DMS79 treated with DMSO at 0.1 percent for 48 hours (cell line): ENCODE measurements at regions not wholly inside any gene's neighbourhood (a gene's known extent, or its start where the extent isn't known, plus 50 kb on each side); places are given as distances from the start of the nearest gene placed in this dataset.
"Not testable (repeated sequence)": the region's sequence is repeated elsewhere in the genome, so short reads cannot be mapped to it uniquely, and the experiment has no call there.

Experiments
- DNase-seq: peaks from one replicate; lab custom pipeline; 2025; lab: John Stamatoyannopoulos, UW

DNA sequence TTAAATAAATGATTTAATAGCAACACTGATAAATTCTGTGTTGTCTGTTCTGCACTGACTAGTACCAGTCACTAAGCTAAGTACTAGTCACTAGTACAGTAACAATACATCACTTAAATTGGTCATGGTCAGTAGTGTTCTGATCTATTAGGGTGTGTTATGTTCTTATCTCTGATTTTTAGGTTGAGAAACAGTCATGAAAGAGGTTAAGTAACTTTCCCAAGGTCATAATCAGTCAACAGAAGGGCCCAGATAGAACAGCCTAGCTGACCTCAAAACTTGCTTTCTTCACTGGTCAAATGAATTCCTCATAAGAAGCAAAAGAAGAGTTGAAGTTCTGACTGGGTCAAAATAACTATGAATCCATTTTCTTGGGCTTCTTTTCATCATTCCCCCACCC, 1492.7 kb downstream of the MAT2B start:
- no peak for DNase-seq

DNA sequence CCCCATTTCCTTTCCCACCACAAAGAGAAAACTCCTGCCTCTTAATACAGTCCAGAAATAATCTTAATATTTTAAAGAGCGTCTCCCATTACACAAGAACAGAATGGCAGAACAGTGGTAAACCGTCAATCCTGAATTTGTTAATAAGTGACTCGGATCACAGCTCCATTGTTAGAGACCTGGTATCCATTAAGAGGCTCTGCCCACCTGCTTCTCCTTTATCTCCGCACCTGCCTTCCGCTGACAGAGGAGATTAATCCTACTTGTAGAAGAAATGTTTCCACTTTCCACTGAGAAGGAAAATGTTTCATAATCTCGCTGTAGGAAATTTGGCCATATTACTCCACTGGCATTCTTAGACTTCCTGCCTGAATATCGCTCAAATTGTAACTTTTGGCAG, 1493.2 kb downstream of the MAT2B start:
- no peak for DNase-seq

DNA sequence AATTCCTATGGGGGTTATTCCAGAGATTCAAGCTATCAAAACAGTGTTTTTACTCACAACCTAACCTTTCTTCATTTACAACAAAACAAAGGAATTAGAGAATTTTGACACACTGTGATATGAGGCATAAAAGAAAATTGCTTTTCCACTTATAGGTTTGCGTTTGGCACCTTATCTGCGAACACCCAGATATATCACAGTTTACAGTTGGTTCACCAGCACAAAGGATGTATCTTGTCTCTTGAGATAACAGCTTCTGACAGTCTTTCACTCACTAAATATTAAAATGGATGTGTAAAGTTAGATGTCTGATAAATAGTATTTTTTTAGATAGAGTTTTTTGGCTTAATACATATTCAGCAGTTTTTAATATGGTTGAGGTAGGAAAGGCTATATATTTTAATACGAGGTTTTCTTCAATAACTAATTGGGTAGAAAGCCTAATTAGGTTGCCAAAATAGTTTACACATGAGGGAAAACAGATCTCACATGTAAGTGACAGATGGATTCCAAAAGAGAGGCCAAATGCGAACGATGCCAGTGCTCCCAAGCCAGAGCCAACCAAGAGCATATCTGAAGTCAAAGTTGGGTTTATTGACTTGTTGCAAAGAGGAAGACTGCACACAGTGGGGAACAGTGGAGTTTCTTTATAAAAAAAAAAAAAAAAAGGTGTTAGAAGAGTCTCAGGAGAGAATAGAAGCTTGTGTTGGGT, 1495.2 kb downstream of the MAT2B start:
- no peak for DNase-seq

DNA sequence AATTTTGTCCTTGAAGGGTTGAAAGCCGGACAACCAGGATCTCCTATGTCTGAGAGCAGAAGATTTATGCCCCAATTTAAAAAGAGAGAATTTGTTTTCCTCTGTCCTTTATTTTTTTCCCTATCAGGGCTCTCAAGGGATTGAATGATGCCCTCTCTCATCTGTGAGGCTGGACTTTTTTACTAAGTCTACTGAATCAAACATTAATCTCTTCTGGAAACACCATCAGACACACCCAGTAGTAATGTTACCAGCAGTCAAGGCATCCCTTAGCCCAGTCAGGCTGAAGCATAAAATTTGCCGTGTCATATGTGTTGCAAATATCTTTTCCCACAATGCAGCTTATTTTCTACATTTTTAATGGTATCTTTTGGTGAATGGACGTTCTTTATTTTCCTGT, 1497.9 kb downstream of the MAT2B start:
- DNase-seq: no peak

DNA sequence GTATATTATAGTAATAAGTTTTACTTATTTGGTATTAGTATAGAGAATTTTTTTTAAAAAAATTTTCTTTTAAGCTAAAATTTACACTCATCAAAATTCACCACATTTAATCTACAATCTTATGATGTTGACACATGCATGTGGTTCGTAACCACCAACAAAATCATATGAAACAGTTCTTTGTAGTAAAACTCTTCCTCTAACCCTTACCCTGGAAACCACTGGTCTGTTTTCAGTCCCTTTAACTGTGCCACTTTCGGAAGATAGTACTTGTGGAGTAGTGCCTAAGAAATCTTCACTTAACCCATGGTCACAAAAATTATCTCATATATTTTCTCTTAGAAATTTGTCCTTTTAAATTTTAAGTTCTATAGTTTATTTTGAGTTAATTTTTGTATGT, 1498.8 kb downstream of the MAT2B start:
- no peak for DNase-seq

DNA sequence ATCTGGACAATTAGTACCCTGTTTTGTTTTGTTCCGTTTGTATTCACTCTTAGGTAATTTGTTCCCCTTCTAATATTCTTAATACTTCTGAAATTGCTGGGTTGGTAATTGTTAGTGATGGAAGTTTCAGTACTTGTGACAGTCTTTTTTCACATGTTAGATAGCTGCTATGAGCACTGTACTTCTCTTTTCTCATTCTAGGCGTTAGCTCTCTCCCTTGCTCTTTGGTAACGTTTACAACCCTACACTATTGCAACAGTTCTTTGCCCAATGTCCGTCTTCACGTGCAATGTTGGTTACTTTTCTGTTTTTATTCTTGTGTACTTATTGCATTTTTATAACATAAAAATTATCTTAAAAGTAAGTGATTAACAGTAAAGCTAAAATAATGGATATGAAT, 1509.0 kb downstream of the MAT2B start:
- no peak for DNase-seq

DNA sequence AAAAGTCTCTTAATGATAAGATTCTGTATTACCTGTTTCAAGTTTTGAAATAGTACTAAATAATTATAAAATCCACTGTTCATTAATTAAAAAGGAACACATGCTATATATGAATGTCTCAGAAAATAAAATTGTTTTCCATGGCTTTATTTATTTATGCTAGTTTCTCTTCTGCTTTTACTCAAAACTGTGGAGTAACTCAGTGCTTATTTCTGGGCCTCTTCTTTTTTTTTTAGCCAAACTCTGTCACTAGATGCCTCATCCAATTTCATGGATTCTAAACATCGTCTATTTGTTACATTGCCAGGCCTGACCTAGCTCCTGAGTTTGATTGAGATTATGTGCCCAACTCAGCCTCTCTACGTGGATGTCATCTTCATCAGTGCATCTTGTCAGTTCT, 1509.7 kb downstream of the MAT2B start:
- DNase-seq: no peak

DNA sequence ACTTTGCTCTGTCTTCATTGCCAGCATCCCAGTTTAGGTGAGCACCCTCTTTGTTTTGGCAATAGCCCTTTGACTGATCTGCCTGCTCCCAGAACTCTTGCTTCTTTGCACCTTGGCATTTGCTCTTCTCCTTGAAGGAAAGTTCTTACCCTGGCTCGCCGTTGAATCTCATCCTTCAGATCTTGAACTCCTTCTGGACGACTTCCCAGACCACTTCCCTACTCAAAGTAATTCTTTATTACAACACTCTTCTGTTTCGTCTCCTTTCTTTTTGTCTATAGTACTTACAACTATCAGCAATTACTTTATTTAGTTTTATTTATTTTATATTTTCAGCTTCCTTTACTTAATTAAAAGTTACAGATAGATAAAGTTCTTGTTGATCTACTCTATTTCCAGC, 1510.1 kb downstream of the MAT2B start:
- no peak for DNase-seq

DNA sequence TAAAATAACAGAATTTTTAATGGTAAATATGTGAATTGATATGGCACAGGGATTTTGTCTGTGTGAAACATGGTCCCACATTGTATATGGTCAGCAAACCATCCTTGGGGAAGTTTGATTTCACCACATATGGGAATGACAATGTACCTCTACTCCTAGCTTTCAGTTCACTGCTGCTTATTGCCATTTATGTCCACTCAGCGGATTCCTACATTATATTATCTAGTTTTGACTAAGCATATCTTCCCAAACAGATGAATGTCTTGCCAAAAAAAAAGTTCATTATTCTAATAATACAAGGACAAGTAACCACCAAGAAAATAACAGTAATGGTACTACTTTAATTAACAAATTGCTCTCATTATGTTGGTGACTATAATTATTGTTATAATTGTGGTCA, 1521.6 kb downstream of the MAT2B start:
- no peak for DNase-seq

DNA sequence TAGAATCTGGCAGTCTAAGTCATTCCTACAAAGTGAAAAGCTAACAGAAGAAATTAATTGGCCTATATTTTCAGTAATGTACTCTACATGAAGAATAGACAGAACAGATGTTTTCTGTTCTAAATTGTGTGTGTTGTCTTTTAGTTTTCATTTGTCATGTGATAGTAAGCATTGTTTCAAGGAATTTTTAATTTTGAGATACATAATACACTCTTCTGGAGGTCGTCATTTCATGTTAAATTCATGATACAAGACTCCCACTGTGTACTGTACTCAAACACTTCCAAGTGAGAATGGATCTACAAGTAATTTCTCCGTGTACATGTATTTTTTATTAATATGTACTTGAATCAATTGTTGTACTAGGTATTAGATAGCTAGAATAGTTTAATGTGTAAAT, 1522.9 kb downstream of the MAT2B start:
- no peak for DNase-seq

DNA sequence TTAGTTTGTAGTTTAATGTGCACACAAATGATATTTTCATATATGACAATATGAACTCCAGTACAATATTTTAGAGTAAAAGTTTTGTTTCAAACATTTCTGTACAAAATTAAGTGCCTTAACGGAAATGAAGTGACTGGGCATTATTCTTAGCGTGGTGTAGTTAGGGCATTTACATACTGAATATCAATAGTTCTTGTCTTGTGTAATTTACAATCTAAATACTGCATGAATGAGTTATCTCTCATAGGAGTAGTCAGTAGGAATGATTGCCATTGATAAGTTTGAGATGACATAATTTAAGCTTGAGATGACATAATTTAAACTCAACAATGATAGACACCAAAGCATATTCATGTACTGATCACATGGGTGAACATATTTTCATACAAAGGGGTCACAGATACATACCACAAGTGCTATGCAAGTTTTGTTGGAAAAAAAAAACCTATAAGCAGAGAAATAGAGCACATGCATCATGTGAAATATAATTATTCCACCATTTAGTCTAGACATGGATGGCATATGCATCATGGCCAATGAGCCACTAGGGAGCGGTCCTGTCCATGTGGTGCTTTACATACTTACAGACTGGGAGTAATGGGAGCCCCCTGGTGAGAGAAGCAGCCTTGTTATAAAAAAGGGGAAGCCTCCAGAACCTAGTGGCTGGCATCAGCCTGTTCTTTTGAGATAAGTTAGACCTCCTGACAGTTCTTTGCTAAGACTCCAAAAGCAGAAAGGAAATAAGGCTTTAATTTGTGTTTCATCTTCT, 1523.9 kb downstream of the MAT2B start:
- DNase-seq: no peak

DNA sequence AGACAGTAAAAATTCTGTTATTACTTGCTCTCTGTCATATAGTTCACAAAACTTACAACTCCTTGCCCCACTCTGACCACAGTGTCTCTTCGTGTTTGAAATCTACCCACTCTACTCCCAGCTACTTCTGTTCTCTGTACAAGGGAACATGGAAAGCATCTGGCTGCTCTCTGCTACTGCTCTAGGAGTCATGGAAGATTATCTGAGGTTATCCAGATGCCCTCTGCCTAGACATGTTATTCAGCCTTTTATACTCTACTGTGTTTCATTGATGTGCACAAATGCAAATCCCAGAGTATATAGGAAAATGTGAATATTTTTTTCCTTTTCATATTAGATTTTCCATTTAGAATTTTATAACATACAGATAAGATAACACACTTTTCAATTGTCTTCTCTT, 1525.6 kb downstream of the MAT2B start:
- DNase-seq: no peak

DNA sequence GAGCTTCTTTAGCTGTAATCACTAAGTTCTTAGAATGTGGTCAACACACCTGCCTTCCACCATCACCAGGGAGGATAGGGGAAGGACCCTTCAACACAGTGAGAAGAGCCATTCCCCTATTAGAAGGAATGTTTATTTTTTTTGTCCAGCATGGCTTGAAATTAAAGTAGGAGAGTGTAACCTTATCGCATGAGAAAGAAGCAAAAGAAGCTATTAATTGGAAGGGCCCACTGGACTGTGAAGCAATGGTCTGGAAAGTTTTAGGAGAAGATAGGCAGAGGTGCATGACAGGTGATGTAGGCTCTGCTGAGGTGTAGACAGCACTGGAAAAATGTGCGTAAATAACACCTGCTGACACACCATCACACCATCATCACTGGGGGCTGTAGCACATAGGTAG, 1526.0 kb downstream of the MAT2B start:
- DNase-seq: no peak

DNA sequence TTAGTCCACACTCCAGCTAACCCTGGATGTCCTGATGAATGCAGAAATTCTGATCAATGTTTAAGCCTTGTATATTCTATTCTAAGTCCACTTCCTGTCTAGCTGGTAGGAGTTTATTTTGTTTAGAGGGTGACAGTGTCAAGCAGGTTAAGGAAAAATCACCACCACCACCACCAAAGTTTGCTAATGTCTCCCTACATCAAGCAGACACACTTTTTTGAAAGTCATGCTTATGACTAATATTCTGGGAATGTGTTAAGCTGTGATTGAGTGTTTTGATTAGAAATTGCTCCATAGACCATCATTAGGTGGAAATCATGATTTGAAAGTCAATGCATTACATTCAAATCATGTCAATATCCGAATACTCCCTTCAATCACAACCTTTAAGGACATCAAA, 1530.1 kb downstream of the MAT2B start:
- DNase-seq: no peak

DNA sequence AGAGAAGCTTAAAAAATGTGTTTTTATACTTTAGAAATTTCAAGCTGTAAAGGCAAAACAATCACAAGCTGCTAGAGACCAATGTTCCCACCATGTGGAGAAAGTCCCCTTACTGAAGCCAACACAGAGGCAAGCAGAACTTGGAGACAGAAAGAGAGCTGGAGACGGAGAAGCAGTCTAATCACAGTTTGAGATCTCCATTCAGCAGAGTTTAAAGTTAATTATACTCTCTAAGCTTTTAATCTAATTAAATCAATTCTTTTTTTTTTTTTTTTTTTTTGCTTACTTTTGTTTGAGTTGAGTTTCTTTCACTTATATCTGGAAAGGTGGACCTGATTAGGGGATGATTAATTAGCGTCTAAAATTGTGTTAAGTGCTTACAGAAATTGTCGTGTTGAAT, 1534.3 kb downstream of the MAT2B start:
- DNase-seq: no peak

DNA sequence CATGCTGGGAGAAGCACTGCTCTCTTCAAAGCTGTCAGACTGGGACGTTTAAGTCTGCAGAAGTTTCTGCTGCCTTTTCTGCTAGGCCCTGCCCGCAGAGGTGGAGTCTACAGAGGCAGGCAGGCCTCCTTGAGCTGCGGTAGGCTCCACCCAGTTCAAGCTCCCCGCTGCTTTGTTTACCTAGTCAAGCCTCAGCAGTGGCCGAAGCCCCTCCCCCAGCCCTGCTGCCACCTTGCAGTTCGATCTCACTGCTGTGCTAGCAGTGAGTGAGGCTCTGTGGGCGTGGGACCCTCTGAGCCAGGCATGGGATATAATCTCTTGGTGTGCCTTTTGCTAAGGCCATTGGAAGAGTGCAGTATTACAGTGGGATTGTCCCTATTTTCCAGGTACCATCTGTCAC, 1540.5 kb downstream of the MAT2B start:
- DNase-seq: not testable (repeated sequence)

DNA sequence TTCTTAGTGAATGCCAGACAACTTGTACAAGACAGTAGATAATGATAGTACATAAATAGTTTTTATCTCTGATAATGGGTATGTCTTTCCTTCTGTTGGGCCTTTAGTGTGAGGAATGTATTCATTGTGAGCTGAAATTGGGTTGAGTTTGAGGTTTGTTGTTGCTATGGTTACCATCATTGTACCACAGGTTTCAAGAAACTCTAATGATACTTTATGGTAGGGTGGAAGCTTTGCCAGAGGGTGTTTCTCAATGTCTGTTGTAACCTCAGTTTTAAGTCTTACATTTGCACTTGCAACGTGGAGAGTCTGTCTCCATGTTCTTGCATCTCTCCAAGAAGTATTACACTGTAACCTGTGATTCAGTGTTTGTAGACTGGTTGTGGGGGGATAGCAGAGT, 1550.1 kb downstream of the MAT2B start:
- DNase-seq: no peak

DNA sequence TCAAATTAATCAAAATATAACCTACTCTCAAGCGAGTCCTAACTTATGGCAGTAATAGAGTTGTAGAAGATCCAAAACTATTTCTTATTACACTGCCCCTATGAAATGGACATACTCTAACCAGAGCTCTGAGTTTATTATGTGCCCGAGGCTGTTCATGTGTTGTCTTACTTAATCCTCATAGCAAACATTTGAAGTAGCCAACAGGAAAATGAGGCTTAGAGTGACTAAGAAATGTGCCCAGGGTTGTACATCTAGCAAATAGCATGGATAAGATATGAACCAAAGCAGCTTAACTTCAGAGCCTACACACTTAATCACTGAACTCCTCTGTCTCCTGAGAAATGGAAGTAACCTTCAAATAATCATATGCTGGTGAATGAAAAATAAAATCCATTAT, 1551.7 kb downstream of the MAT2B start:
- DNase-seq: no peak

DNA sequence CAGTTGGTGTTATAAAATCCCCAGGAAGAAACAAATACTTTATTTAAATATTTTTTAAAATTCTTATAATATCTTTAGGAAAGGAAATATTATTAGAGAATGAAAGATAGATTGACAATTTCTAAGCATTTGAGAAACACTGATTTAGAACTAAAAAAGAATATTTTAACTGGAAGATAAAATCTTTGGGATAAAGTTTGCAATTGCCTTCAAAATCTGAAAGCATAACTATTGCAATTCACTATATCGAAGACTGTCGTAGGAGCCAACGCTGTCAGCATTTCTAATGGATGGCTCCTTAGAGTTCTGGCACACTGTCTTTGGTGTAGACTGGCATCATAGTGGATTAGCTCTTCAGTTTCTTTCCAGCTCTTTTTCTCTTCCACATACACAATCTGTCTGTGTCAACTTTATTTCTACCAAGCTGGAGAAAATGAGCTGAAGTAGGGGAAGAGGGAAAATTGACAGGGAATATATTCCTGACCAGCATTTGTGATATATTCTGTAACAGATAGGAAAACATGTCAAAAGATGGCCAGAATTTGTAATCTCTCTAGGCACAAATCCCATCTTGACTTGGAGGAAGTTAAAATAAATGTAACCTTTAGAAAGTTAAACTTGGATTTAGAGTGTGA, 1561.4 kb downstream of the MAT2B start:
- no peak for DNase-seq

DNA sequence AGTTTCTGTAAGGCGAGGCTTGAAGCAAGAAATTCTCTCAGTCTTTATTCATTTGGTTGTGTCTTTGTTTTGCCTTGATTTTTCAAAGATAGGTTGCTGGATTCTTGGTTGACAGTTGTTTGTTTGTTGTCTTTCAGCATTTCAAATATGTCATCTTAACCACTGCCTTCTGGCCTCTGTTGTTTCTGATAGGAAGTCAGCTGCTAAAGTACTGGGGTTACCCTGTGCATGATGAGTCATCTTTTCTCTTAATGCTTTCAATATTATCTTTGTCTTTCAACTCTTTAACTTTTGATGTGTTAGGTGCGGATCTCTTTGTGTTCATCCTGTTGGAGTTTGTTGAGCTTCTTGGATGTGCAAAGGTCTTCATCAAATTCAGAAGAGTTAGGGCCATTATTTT, 1571.3 kb downstream of the MAT2B start:
- no peak for DNase-seq

DNA sequence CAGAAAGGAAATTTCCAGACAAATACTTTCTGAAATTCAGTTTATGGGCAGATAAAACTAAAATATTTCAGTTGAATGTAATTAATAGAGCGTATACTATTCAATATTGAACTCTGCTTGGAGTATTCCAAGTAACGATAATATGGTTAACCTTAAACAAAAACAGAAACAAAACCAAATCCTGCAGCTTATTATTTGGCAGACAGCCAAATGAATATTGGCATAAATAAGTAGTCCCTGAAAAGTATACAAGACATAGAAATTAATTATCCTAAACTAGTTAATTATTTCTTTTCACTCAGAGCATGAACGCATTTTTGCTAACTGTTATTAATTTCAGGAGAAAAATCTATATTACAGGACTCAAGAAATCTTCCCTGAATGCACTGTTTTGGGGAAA, 1574.0 kb downstream of the MAT2B start:
- no peak for DNase-seq

DNA sequence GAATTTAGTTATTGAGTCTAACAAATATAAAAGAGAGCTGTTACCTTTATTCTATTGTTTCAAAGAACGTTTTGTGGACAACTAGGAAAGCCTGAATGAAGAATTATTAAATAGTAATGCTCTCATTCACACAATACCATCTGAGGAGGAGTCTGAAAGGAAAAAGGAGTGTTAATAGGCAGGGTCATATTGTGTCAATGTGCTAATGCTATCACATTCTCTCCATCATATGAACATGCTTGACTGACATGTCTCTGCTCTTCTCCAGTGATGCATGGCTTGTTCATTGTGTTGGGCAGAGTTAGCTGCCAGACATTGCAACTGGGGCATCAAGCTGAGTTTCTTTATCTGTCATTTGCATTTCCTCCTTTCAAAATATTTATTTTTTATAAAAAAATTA, 1578.0 kb downstream of the MAT2B start:
- no peak for DNase-seq

DNA sequence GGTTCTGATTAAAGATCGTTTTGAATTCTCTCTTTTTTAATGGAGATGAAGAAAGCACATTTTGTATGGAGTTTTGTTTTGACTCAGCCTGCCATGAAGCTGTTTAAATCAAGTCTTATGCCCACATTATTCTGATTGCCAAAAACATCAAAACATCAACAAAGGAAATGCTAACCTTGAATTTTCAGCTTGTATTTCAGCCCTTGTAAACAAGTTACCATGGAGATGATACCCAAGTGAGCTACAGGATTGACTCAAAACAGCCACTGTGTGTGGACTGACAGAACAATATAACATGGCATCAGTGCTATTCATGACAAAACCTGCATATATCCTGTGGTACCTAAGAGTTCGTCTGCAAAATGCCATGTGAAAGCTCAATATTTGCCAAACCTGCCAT, 1581.0 kb downstream of the MAT2B start:
- DNase-seq: no peak
